ENCODE measurements at regions not wholly inside any gene's neighbourhood (a gene's known extent, or its start where the extent isn't known, plus 50 kb on each side); places are given as distances from the start of the nearest gene placed in this dataset.
A peak's percentile ranks its signal among the peaks of the same experiment; 100 is the strongest.
"Not testable (repeated sequence)": the region's sequence is repeated elsewhere in the genome, so short reads cannot be mapped to it uniquely, and the experiment has no call there.

- no peak for DNase-seq (ENCODE audit: low read depth in 2 of 2)
Observed at GRCh38 chr9:78122631-78123030, 91.0 kb upstream of the GNAQ start.

GRCh38 chr9:78121488-78121887 lies 89.9 kb upstream of the GNAQ start:
- DNase-seq (ENCODE audit: low read depth in 2 of 2) = peak; percentile 33 to 57

- DNase-seq (ENCODE audit: low read depth in 2 of 2) = no peak
Observed at GRCh38 chr9:78118742-78119473, 87.3 kb upstream of the GNAQ start.

DNA sequence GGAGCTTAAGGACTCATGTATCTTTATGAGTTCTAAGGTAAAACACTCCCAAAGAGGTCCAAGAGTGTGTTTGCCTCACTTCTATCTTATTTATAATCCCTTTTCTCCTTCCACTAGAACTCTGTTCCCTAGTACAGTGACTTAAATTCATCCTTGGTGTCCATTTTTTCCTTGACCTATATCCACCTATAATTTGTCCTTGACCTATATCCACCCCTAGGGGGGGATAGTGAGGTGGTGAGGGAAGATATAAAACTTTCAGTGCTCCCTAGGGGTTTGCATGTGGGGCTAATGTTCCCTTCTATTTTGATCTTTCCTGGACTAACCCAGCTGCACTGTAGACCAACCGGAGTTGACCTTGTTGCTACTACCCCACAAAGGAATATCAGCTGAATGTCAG lies 83.5 kb upstream of the GNAQ start:
- no peak for DNase-seq (ENCODE audit: low read depth in 2 of 2)

DNA sequence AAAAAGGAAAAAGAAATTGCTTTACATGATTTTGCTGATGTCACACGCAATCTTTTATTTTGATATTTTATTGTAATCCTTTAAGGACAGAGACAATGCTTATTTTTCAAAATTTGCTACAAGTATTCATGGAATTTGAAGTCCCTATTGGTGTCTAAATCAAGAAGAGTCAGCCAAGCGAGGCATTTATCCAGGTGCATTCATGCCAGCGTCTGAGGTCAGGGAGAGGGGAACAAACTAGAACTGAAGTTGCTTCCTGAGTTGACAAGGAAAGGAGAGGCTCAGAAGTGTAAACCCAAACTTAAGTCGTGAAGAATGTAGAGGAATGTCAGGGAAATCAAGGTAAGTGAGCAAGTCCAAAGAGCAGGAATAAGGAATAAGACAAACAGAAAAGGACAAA lies 83.0 kb upstream of the GNAQ start:
- DNase-seq (ENCODE audit: low read depth in 2 of 2) = no peak

- DNase-seq (ENCODE audit: low read depth in 2 of 2) = no peak
Observed at GRCh38 chr9:78112406-78112805, 80.8 kb upstream of the GNAQ start.

- no peak for DNase-seq (ENCODE audit: low read depth in 2 of 2)
Observed at GRCh38 chr9:78112004-78112403, 80.4 kb upstream of the GNAQ start.

- DNase-seq (ENCODE audit: low read depth in 2 of 2) = no peak
Observed at GRCh38 chr9:78109075-78109474, 77.5 kb upstream of the GNAQ start.

DNA sequence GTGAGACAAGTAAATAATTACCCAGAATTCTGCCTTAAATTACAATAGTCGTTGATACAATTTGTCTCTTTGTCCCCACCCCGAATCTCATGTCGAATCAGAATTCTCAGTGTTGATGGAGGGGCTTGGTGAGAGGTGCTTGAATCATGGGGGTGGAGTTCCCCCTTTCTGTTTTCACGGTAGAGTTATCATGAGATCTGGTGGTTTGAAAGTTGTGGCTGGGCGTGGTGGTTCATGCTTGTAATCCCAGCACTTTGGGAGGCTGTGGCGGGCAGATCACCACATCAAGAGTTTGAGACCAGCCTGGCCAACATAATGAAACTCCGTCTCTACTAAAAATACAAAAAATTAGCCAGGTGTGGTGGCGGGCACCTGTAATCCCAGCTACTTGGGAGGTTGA lies 75.0 kb upstream of the GNAQ start:
- DNase-seq (ENCODE audit: low read depth in 2 of 2) = peak in 1 of 2 experiments; percentile 9

GRCh38 chr9:78103971-78104433 lies 72.4 kb upstream of the GNAQ start:
- peak in 1 of 2 experiments; percentile 19 for DNase-seq (ENCODE audit: low read depth in 2 of 2)

GRCh38 chr9:78101247-78101646 lies 69.6 kb upstream of the GNAQ start:
- DNase-seq (ENCODE audit: low read depth in 2 of 2) = no peak

DNA sequence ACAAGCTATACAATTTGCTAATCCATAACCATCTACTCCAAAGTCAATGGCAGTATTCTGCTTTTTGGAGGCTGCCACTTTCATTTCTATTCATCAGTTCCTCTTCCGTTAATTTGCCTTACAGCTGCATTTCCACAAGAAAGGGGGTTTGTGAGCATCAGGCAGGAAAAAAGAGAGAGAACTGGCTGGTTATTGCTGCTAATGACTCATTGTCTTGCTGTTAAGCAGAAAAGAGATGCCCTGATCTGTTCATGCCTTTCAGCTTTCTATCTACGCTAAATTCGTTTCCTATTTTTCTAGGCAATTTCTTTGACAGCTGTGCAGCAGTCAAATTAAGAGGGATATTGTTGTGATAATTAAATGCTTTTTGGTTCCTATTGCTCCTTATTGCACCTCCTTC lies 65.9 kb upstream of the GNAQ start:
- DNase-seq (ENCODE audit: low read depth in 2 of 2) = no peak

DNA sequence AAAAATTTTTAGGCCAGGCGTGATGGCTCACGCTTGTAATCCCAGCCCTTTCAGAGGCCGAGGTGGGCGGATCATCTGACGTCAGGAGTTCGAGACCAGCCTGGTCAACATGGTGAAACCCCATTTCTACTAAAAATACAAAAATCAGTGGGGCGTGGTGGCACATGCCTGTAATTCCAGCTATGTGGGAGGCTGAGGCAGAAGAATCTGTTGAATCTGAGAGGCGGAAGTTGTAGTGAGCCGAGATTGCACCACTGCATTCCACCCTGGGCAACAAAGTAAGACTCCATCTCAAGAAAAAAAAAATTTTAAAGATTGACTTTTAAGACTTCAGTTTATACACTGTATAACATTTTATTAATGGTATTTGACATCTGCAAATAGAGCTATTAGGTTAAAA lies 60.1 kb upstream of the GNAQ start:
- no peak for DNase-seq (ENCODE audit: low read depth in 2 of 2)

- DNase-seq (ENCODE audit: low read depth in 2 of 2) = no peak
Observed at GRCh38 chr9:78089111-78089510, 57.5 kb upstream of the GNAQ start.

DNA sequence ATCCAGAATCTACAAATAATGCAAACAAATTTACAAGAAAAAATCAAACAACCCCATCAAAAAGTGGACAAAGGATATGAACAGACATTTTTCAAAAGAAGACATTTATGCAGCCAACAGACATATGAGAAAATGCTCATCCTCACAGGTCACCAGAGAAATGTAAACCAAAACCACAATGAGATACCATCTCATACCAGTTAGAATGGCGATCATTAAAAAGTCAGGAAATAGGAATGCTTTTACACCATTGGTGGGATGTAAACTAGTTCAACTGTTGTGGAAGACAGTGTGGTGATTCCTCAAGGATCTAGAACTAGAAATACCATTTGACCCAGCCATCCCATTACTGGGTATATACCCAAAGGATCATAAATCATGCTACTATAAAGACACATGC lies 56.6 kb upstream of the GNAQ start:
- not testable (repeated sequence) for DNase-seq (ENCODE audit: low read depth in 2 of 2)

Data from stimulated activated CD4-positive, alpha-beta T cell treated with anti-CD3 and anti-CD28 coated beads, Interleukin-12 subunit alpha, Interleukin-12 subunit beta, amount 100 ng/mL, for 24 hours (primary cell).